Endothelial cell of umbilical vein (primary cell): ENCODE measurements at regions not wholly inside any gene's neighbourhood (a gene's known extent, or its start where the extent isn't known, plus 50 kb on each side); places are given as distances from the start of the nearest gene placed in this dataset.

Source experiments
- BruUV-seq: library from RNA; stranded (reverse); fragments of 400-500 nt; replicated peaks from 2 replicates; lab custom pipeline; 2021; lab: Mats Ljungman, UMichigan
- CTCF ChIA-PET: fragments of 300-600, 350-600 bp; sonication (Branson Sonifier 250); formaldehyde crosslinking; loops from one replicate; lab custom pipeline; 2021; ENCODE audit warnings: antibody characterized with exemption, inconsistent platforms; lab: Charles Lee
- POLR2A ChIA-PET: fragments of 300-600, 350-600 bp; sonication (Branson Sonifier 250); formaldehyde crosslinking; loops from one replicate; lab custom pipeline; 2021; ENCODE audit warnings: antibody characterized with exemption, inconsistent platforms; lab: Charles Lee
- DNase-seq: peaks from one replicate; pipeline ENCODE4 v3.0.0-alpha.2; 2011; ENCODE audit warnings: low read depth, low spot score
- FAIRE-seq: peaks from 2 replicates; lab custom pipeline; 2011; peaks lifted over from hg19 to GRCh38; lab: Jason Lieb, UNC
- H2AFZ ChIP-seq: 2 replicates; pipeline ENCODE4 v1.6.0; 2012; ENCODE audit warnings: low read depth, low read length, control low read depth, inconsistent platforms
- H3K27ac ChIP-seq: 2 replicates; pipeline ENCODE4 v1.5.1; 2011; ENCODE audit warnings: low read depth, mild to moderate bottlenecking, control low read depth, low read length, moderate library complexity; ENCODE audit not compliant: insufficient read depth
- H3K27me3 ChIP-seq, 2 experiments: 2 replicates each; pipeline versions ENCODE4 v1.6.0 to v1.6.1; 2011; ENCODE audit warnings: low read length in 2 of 2, mixed read lengths in 1 of 2; ENCODE audit not compliant: control insufficient read depth in 2 of 2, insufficient read depth in 2 of 2
- H3K36me3 ChIP-seq, 2 experiments: 2 replicates in 1 of 2; 3 replicates in 1 of 2; pipeline ENCODE4 v1.5.1; 2011; ENCODE audit warnings: low read length in 2 of 2, mild to moderate bottlenecking in 1 of 2, moderate library complexity in 1 of 2; ENCODE audit not compliant: control insufficient read depth in 2 of 2, insufficient read depth in 2 of 2; ENCODE audit errors: extremely low read depth in 1 of 2
- H3K4me1 ChIP-seq: 3 replicates; pipeline ENCODE4 v1.5.1; 2011; ENCODE audit warnings: mild to moderate bottlenecking, low read length; ENCODE audit not compliant: control insufficient read depth, insufficient read depth; ENCODE audit errors: extremely low read depth
- H3K4me2 ChIP-seq: 2 replicates; pipeline ENCODE4 v1.6.1; 2011; ENCODE audit warnings: low read length, control low read depth, mixed read lengths; ENCODE audit not compliant: insufficient read depth
- H3K4me3 ChIP-seq, 3 experiments: fragments of 200-600 bp in 1 of 3; sonication (generic), shearing (Covaris generic) in 1 of 3; replicated peaks in 1 of 3; 2 replicates each; pipeline ENCODE4 v1.5.1; 2011 to 2016; ENCODE audit warnings: control low read depth in 3 of 3, low read length in 3 of 3, mild to moderate bottlenecking in 2 of 3, inconsistent platforms in 1 of 3, low read depth in 1 of 3, moderate library complexity in 1 of 3; ENCODE audit not compliant: insufficient read depth in 1 of 3
- H3K79me2 ChIP-seq: 2 replicates; pipeline ENCODE4 v1.6.0; 2012; ENCODE audit warnings: low read length, inconsistent platforms; ENCODE audit not compliant: control insufficient read depth, insufficient read depth
- H3K9ac ChIP-seq: replicated peaks from 2 replicates; pipeline ENCODE3; 2011; ENCODE audit warnings: low read length, control low read depth; ENCODE audit not compliant: insufficient read depth; ENCODE audit errors: extremely low read depth
- H3K9me1 ChIP-seq: replicated peaks from 3 replicates; pipeline ENCODE4 v1.6.0; 2011; ENCODE audit warnings: mild to moderate bottlenecking, low read length; ENCODE audit not compliant: control insufficient read depth, insufficient read depth; ENCODE audit errors: extremely low read depth
- H3K9me3 ChIP-seq: replicated peaks from 2 replicates; pipeline ENCODE4 v1.5.1; 2012; ENCODE audit warnings: low read length, inconsistent platforms; ENCODE audit not compliant: control insufficient read depth, insufficient read depth
- H4K20me1 ChIP-seq: replicated peaks from 2 replicates; pipeline ENCODE3; 2011; ENCODE audit warnings: mild to moderate bottlenecking, low read length; ENCODE audit not compliant: control insufficient read depth, insufficient read depth; ENCODE audit errors: extremely low read depth
- EZH2 ChIP-seq: IDR thresholded peaks from 2 replicates; pipeline ENCODE4 v1.6.1; 2012; ENCODE audit warnings: borderline replicate concordance, low read depth, mild to moderate bottlenecking, moderate library complexity, low read length, inconsistent platforms; ENCODE audit not compliant: severe bottlenecking
- FOS ChIP-seq: IDR thresholded peaks from 2 replicates; pipeline ENCODE4 v1.6.1; 2011; ENCODE audit warnings: mild to moderate bottlenecking, low read length, moderate library complexity, borderline replicate concordance; ENCODE audit not compliant: insufficient read depth
- GATA2 ChIP-seq: IDR thresholded peaks from 2 replicates; pipeline ENCODE4 v1.7.0; 2011; ENCODE audit warnings: low read depth, mild to moderate bottlenecking, moderate library complexity, mixed read lengths, low read length; ENCODE audit not compliant: insufficient read length, insufficient read depth
- JUN ChIP-seq: IDR thresholded peaks from 2 replicates; pipeline ENCODE4 v1.6.1; 2011; ENCODE audit warnings: borderline replicate concordance, low read depth; ENCODE audit not compliant: insufficient read length, insufficient read depth
- MAX ChIP-seq: IDR thresholded peaks from 2 replicates; pipeline ENCODE4 v1.6.1; 2011; ENCODE audit not compliant: insufficient read depth, insufficient read length
- POLR2AphosphoS5 ChIP-seq: IDR thresholded peaks from 2 replicates; pipeline ENCODE4 v1.6.1; 2012; ENCODE audit warnings: low read depth, mild to moderate bottlenecking, control low read depth, low read length, moderate library complexity; ENCODE audit not compliant: insufficient read depth
- dilution Hi-C: fragments of 300-500 bp; cut with MboI; formaldehyde crosslinking; loops from one replicate; pipeline ENCODE4 v1.15.0; 2019; ENCODE audit warnings: low sequenced_read_pairs; ENCODE audit not compliant: extremely low pct_ligation_motif_present
- intact Hi-C: fragments of 100-400 bp; cut with micrococcal nuclease; formaldehyde crosslinking; loops from one replicate; pipeline ENCODE4 v1.10.0; 2022

GRCh38 chr22:49113758-49114157 is 713.9 kb downstream of the BRD1 start:
- Histone ChIP-seq H3K9me3 (no peaks in the 10 kb centered on the region), H3K27ac (no peak overlapping the region), H3K4me3 (no peak overlapping the region), H3K4me2 (no peak overlapping the region), H4K20me1 (no peaks in the 10 kb centered on the region), H3K4me1 (no peaks in the 10 kb centered on the region), H3K9me1 (no peaks in the 10 kb centered on the region), H2AFZ (no peak overlapping the region), H3K27me3 (no peaks in the 10 kb centered on the region), H3K9ac (no peak overlapping the region), H3K36me3 (no peaks in the 10 kb centered on the region), H3K79me2 (no peaks in the 10 kb centered on the region)
- DNase-seq (no peak), FAIRE-seq (no peak)
- BruUV-seq, result no TSS peak
- intact Hi-C loops, result no loop called here
- TF ChIP-seq GATA2 (no peak), EZH2 (no peak), JUN (no peak), POLR2AphosphoS5 (no peak), FOS (no peak)
- ChIA-PET CTCF (no interaction called here), POLR2A (no interaction called here)
- dilution Hi-C loops, result no loop called here

GRCh38 chr22:49112661-49113626 is 714.7 kb downstream of the BRD1 start:
- BruUV-seq, result no TSS peak
- H3K79me2 ChIP-seq, result no peaks in the 10 kb centered on the region
- no peak for DNase-seq
- intact Hi-C loops (no loop called here), dilution Hi-C loops (no loop called here)
- H3K27me3 ChIP-seq, result no peaks in the 10 kb centered on the region
- no peaks in the 10 kb centered on the region for H3K36me3 ChIP-seq
- no peaks in the 10 kb centered on the region for H3K4me1 ChIP-seq
- H3K27ac ChIP-seq, result no peak overlapping the region
- no peaks in the 10 kb centered on the region for H3K9me3 ChIP-seq
- H3K9ac ChIP-seq, result no peak overlapping the region
- POLR2A ChIA-PET, result no interaction called here
- FAIRE-seq, result no peak
- no peaks in the 10 kb centered on the region for H3K9me1 ChIP-seq
- no peak overlapping the region for H2AFZ ChIP-seq
- H3K4me3 ChIP-seq, result no peak overlapping the region
- H3K4me2 ChIP-seq, result no peak overlapping the region
- no peak for TF ChIP-seq MAX
- no peak for TF ChIP-seq FOS
- CTCF ChIA-PET, result no interaction called here
- H4K20me1 ChIP-seq, result no peaks in the 10 kb centered on the region
